Natural killer cell (primary cell): ENCODE measurements at regions not wholly inside any gene's neighbourhood (a gene's known extent, or its start where the extent isn't known, plus 50 kb on each side); places are given as distances from the start of the nearest gene placed in this dataset.

Source experiments
- ATAC-seq, 3 donors: fragments of 150-1000 bp in 2 of 3; fragments of 200-7000 bp in 1 of 3; cut with Tn5 transposase; 1 replicate in 1 of 3; 2 replicates in 2 of 3; pipeline ENCODE4 v1.10.0; 2021; ENCODE audit warnings: mild to moderate bottlenecking in 2 of 3, moderate library complexity in 2 of 3
- DNase-seq, 2 donors: peaks; one replicate each; pipeline versions ENCODE4 v3.0.0 to v3.0.0-alpha.2; 2013 to 2021; ENCODE audit warnings: mixed read lengths in 1 of 2
- H3K27ac ChIP-seq: one replicate; pipeline ENCODE4 v1.5.1; 2013; ENCODE audit warnings: mild to moderate bottlenecking, low read length
- H3K27me3 ChIP-seq: one replicate; pipeline ENCODE4 v1.6.1; 2013; ENCODE audit warnings: low read length; ENCODE audit not compliant: control insufficient read depth, insufficient read depth
- H3K36me3 ChIP-seq: one replicate; pipeline ENCODE4 v1.6.1; 2013; ENCODE audit warnings: low read length; ENCODE audit not compliant: control insufficient read depth, insufficient read depth
- H3K4me1 ChIP-seq: one replicate; pipeline ENCODE4 v1.6.1; 2013; ENCODE audit warnings: low read length; ENCODE audit not compliant: control insufficient read depth, insufficient read depth
- H3K4me3 ChIP-seq: one replicate; pipeline ENCODE4 v1.5.1; 2013; ENCODE audit warnings: low read length
- H3K9me3 ChIP-seq: one replicate; pipeline ENCODE4 v1.6.1; 2013; ENCODE audit warnings: low read length; ENCODE audit not compliant: control insufficient read depth, insufficient read depth
- H3K27ac Mint-ChIP-seq, 2 donors: one replicate each; pipeline ENCODE4 v1.8.0; 2022; ENCODE audit warnings: mild to moderate bottlenecking in 2 of 2, mixed read lengths in 2 of 2, moderate library complexity in 1 of 2
- H3K27me3 Mint-ChIP-seq, 2 donors: one replicate each; pipeline ENCODE4 v1.8.0; 2022; ENCODE audit warnings: low read depth in 2 of 2, mixed read lengths in 2 of 2
- H3K36me3 Mint-ChIP-seq: one replicate; pipeline ENCODE4 v1.8.0; 2022; ENCODE audit warnings: mixed read lengths
- H3K4me1 Mint-ChIP-seq, 2 donors: one replicate each; pipeline ENCODE4 v1.8.0; 2022; ENCODE audit warnings: mixed read lengths in 2 of 2
- H3K4me3 Mint-ChIP-seq: one replicate; pipeline ENCODE4 v1.8.0; 2022; ENCODE audit warnings: mild to moderate bottlenecking, moderate library complexity, mixed read lengths
- H3K9me3 Mint-ChIP-seq, 2 donors: one replicate each; pipeline ENCODE4 v1.8.0; 2022; ENCODE audit warnings: mixed read lengths in 2 of 2
- WGBS: methylation state at CpG from one replicate; pipeline ENCODE4 v1.1.7; 2013; ENCODE audit warnings: missing lambda C conversion rate; ENCODE audit not compliant: insufficient coverage; 5-methylcytosine and 5-hydroxymethylcytosine counted together
- intact Hi-C: fragments of 100-400 bp; cut with micrococcal nuclease; formaldehyde crosslinking; loops from one replicate; pipeline ENCODE4 v1.14.2; 2022
- TF ChIP-seq, protein P1 (sequence below): fragments of 200-600 bp; IDR thresholded peaks from one replicate; pipeline ENCODE4 v1.8.0; 2022; ENCODE audit warnings: antibody characterized with exemption

- no peak overlapping the region for H3K4me3 ChIP-seq
- H3K9me3 ChIP-seq = no peaks in the 10 kb centered on the region
- TF ChIP-seq, protein P1, sequence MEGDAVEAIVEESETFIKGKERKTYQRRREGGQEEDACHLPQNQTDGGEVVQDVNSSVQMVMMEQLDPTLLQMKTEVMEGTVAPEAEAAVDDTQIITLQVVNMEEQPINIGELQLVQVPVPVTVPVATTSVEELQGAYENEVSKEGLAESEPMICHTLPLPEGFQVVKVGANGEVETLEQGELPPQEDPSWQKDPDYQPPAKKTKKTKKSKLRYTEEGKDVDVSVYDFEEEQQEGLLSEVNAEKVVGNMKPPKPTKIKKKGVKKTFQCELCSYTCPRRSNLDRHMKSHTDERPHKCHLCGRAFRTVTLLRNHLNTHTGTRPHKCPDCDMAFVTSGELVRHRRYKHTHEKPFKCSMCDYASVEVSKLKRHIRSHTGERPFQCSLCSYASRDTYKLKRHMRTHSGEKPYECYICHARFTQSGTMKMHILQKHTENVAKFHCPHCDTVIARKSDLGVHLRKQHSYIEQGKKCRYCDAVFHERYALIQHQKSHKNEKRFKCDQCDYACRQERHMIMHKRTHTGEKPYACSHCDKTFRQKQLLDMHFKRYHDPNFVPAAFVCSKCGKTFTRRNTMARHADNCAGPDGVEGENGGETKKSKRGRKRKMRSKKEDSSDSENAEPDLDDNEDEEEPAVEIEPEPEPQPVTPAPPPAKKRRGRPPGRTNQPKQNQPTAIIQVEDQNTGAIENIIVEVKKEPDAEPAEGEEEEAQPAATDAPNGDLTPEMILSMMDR = no peak
- no peak overlapping the region for H3K27ac Mint-ChIP-seq
- H3K4me1 Mint-ChIP-seq = no peaks in the 10 kb centered on the region
- H3K4me3 Mint-ChIP-seq = no peak overlapping the region
- DNase-seq (no peak), ATAC-seq (no peak)
- peaks cover 10 to 18% of the 10 kb centered on the region in 2 donors for H3K27me3 Mint-ChIP-seq
- H3K27me3 ChIP-seq = peaks cover 11% of the 10 kb centered on the region
- H3K36me3 Mint-ChIP-seq = no peaks in the 10 kb centered on the region
- intact Hi-C loops = no loop called here
- H3K9me3 Mint-ChIP-seq = no peaks in the 10 kb centered on the region
- H3K36me3 ChIP-seq = no peaks in the 10 kb centered on the region
- H3K4me1 ChIP-seq = peaks cover 7% of the 10 kb centered on the region
- H3K27ac ChIP-seq = no peak overlapping the region
- WGBS = 90% methylated on average over 5 of the region's 5 CpGs
Observed at GRCh38 chr17:77527409-77527808, 386.6 kb downstream of the SEC14L1 start.

DNA sequence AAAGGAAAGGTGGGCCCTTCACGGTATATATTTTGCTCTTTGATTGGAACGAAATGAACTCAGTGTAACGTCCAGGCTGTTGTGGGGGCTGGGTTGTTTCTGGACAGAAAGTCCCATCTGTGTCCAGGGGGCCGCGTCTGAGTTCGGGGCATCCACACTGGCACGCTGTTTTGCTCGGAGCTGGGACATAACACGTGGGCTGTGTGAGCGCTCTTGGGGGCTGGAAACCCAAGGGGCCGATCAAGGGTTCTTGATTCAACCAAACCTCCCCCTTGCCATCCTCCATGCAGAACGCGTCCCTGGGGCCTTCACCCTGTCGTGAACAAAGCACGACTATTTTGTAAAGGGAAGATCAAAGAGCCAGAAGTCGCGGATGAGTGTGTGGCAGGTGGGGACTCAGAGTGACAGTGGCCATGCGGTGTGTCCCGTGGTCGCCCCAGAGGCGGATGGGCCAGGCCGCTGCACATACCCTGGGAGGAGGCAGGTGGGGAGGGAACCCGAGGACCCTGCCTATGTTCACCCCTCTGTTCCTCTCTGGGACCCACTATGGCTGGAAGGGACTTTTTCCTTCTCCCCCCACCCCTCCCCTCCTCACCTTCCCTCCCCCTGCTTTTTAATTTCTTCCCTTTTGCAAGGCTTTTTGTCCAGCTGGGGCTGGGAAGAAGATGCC, 387.2 kb downstream of the SEC14L1 start:
- TF ChIP-seq, protein P1 = no peak
- Histone ChIP-seq H3K4me3 (no peak overlapping the region), H3K4me1 (peaks cover 7% of the 10 kb centered on the region), H3K9me3 (no peaks in the 10 kb centered on the region), H3K27me3 (peaks cover 11% of the 10 kb centered on the region), H3K27ac (no peak overlapping the region), H3K36me3 (no peaks in the 10 kb centered on the region)
- DNase-seq = no peak
- H3K4me1 Mint-ChIP-seq = no peaks in the 10 kb centered on the region
- H3K27me3 Mint-ChIP-seq = peaks cover 10 to 18% of the 10 kb centered on the region in 2 donors
- H3K9me3 Mint-ChIP-seq = no peaks in the 10 kb centered on the region
- no peaks in the 10 kb centered on the region for H3K36me3 Mint-ChIP-seq
- no peak overlapping the region for H3K27ac Mint-ChIP-seq
- no peak overlapping the region for H3K4me3 Mint-ChIP-seq
- ATAC-seq = no peak
- intact Hi-C loops = no loop called here
- 53% methylated on average over 23 of the region's 23 CpGs for WGBS

- ATAC-seq = no peak
- Histone ChIP-seq H3K27ac (no peak overlapping the region), H3K36me3 (no peaks in the 10 kb centered on the region), H3K27me3 (peaks cover 11% of the 10 kb centered on the region), H3K4me3 (no peak overlapping the region), H3K4me1 (peaks cover 7% of the 10 kb centered on the region), H3K9me3 (no peaks in the 10 kb centered on the region)
- Mint-ChIP-seq H3K4me3 (no peak overlapping the region), H3K4me1 (no peaks in the 10 kb centered on the region), H3K36me3 (no peaks in the 10 kb centered on the region), H3K9me3 (no peaks in the 10 kb centered on the region), H3K27me3 (peaks cover 10 to 18% of the 10 kb centered on the region in 2 donors), H3K27ac (no peak overlapping the region)
- DNase-seq = peak in 1 of 2 donors; percentile 46
- TF ChIP-seq, protein P1 = no peak
- 5% methylated on average over 64 of the region's 66 CpGs for WGBS
- intact Hi-C loops = no loop called here
Observed at GRCh38 chr17:77528516-77529327, 388.0 kb downstream of the SEC14L1 start.
